T-helper 1 cell (primary cell): ENCODE measurements at regions not wholly inside any gene's neighbourhood (a gene's known extent, or its start where the extent isn't known, plus 50 kb on each side); places are given as distances from the start of the nearest gene placed in this dataset.

Experiments used
- DNase-seq, 5 donors: peaks; one replicate each; pipeline ENCODE4 v3.0.0-alpha.2; 2012 to 2020

- no peak for DNase-seq
These were observed 170.5 kb upstream of the FGGY start for GRCh38 chr1:59126366-59126765.

DNA sequence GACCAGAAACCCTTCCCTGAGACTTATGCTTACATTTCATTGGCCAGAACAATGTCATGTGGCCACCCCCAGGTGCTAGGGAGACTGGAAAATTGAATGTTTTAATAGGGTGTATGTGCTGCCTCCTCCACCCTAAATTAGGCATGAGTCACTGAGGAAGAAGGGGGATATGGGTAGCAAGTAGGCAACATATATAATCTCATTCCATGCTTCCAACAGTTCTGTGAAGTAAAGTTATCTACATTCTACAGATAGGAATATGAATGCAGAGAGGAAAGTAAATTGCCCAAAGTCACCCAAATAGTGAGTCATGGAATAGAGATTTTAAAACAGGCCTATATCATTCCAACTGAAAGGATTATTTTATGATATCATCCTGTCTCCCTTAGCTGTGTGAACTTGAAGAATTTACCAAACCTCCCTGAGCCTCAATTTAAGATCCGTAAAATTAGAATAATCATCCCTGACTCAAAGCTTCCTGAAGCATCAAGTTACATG, 168.6 kb upstream of the FGGY start:
- DNase-seq, result no peak

DNA sequence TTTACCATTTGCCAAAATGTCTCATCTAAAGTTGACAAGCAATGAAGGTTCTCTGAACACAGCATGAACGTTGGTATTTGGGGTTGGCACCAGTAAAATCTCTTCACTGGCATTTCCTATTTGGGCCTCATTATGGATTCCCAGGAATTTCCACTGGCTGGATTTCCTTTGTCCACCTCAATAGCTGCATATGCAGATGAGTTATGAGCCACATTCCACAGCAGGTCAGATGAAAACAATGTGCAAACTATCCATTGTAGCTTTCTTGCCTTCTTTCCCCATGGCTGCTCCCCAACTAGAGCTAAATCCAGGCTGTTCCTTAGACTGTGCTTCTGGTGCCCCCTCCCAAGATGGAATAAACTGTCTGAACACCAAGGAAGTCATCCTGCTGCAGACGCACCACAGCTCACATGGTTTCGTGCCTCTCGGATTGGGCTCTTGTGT, 168.1 kb upstream of the FGGY start:
- DNase-seq, result no peak

GRCh38 chr1:59132295-59132694, 164.6 kb upstream of the FGGY start:
- no peak for DNase-seq

DNA sequence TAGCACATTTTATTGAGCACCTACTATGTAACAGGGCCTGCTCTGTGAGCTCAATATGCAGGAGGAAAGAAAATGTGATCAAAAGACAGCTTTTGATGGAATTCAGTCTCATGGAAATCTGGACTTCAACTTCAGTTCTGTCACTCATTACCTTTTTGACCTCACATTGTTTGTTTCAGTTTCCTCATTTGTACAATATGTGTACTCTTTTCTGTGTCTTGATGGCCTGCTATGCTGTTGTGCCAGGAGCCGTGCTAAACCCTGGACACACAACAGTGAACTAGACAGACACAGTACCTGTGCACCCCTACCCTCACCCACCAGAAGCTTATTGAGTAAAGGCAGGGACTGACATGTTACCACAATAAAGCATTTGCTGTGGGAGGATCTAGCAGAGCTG, 162.9 kb upstream of the FGGY start:
- no peak for DNase-seq

DNA sequence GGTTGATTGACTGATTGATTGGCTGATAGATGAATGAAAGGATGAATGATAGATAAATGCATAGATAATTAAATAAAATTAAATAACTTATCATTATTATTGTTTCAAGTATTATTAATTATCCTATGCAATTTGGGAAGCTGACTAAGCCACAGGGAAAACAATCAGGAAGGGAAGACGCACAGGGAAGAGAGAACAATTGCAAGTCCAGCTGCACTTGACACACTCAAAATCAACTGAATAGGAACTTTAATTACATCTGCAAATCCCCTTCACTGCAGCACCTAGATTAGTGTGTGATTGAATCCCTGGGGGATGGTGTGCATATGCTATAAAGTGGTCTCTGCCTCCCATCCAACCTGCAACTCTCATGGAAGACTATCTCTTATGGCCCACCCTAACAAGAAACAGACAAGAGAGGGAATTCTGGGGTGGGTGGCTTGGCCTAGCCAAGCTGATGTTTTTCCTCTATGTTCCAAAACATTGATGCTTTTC, 161.1 kb upstream of the FGGY start:
- DNase-seq, result no peak

DNA sequence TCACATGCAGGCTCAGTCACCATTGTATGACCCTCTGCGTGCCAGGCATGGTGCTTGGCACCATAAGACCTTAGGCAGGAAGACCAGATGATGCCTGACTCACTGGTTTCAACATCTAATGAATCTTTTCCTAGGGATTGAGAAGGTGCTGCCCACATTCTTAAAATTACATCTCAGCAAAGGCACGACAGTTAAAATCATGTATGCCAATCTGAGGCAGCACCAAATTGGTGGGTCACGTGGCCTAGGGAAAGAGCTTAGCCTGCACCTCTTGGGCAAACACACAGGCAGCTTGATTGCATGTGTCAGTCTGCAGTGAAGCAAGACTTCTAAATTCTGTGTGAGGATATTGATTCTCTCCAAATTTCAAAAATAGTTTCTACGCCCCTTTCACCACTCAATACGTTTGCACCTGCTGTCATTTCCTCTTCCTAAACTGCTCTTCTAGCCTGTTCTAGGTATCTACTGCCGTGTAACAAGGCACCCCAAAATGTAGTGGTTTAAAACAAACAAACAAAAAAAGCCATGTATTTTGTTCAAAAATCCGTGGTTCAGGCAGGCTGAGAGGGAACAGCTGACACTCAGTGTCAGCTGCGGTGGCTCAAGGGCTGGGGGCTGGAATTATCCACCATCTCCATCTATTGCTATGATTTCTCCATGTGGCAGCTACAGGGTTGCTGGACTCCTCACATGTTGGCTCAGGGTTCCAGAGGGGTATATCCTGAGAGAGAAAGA, 160.2 kb upstream of the FGGY start:
- no peak for DNase-seq

GRCh38 chr1:59137276-59137615, 159.6 kb upstream of the FGGY start:
- DNase-seq, result no peak

DNA sequence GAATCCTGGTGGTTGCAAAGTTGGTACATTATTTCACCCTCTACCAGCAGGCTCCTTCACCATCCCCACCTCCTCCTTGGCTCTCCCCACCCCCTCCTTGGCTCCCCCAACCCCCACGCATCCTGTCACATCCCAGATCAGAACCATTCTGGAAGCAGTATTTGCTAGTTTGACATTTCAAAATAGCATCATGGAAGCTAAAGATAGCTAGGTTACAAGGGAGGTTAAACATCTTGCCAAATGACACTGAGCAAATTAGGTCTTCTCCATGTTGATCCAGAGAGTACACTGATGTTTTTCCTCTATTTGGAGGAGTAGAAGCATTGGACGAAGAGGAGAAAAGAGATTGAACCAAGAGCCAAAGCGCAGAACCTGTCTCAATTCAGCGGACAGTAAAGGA, 158.9 kb upstream of the FGGY start:
- DNase-seq, result no peak

DNA sequence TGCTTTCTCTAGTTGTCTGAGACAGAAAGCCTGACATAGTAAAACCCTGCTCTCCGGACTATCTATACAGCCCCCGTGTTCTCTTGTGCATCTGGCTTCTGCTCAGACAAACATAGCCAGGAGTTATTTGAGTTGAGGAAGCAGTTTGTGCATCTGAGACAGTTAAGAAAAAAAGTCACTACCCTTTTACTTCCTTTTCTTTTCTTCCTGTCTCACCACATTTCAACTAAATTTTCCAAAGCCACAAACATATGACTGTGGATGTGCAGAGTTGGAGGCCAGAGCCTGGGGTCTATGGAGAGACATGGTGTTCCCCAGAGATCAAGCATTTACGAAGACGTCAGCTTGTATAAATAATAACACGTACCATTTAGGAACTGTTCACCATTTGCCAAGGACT, 158.5 kb upstream of the FGGY start:
- no peak for DNase-seq

DNA sequence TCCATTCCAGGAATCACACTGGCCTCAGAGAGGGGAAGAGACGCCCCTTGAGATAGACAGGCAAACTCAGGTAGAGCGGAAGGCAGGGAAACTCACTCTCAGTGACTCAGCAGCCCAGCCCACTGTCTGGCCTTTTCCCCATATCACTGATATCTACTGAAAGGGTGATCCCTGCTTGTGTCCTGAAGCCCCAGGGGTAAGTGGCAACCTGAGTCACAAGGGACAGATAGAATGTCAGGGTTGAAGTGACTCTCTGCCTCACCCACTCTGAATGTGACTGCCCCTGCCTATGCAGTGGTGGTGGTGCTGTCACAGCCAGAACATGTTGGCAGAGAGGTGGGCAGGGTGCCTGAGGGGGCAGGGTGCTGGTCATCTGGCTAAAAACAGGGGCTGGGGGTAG, 157.5 kb upstream of the FGGY start:
- DNase-seq, result no peak

DNA sequence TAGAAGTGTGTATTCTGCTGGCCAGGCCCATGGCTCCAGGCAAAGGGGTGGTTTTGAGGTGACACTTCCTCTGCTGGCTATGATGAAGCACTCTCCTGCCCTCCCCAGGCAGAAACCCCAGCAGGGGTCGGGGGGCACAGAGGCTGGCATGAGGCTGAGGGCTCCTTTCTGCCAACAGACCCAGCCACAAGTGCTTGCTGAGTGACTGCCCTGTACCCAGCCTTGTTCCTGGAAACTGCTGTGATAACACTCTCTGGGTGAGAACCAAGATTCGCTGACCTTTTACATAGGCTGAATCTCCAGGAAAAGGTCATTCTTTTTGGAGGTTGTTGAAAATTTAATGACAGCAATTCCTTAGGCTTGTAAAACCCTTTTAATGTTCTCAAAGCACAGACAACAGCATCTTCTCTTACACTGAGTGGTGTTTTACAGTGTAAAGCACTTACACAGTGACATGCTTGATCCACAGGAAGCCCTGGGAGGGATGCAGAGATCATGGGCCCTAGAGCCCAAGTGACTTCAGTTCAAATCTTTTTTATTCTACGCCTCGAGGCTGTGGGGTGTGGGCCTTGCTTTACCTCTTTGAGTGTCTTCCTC, 155.5 kb upstream of the FGGY start:
- DNase-seq, result no peak

DNA sequence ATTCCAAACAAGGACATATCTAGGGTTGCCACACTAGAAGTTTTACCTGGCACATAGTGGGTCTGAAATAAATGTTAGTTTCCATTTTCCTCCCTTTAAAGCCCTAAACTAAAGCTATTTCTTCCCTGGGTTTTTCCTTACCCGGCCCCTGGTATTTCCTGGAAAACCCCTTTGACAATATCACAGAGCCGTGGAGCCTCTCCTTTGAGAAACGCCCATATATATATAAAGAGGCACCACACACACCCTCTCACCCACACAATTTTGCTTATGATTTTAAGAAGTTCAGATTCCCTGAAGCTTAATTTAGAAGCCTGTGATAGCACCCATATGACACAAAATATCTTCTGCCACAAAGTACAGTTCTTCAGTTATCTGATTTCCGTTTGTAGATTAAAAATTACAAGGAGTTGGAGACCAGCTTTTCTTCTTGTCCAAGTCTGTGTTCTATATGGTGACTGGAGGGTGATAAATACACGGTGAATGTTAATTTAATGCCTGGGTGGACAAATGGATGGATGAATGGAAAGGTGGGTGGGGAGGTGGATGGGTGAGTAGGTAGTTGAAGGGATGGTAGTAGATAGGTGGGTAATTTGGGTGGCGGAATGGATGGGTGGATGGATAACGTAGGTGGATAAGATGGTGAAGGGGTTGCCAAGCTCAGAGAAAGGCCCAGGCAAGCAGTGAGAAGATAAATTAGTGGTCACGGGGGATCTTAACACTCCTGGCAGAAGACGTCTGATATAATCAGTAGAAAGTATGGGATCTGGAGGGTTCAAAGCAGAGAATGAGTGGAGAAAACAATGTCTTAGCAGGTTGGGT, 154.4 kb upstream of the FGGY start:
- no peak for DNase-seq

DNA sequence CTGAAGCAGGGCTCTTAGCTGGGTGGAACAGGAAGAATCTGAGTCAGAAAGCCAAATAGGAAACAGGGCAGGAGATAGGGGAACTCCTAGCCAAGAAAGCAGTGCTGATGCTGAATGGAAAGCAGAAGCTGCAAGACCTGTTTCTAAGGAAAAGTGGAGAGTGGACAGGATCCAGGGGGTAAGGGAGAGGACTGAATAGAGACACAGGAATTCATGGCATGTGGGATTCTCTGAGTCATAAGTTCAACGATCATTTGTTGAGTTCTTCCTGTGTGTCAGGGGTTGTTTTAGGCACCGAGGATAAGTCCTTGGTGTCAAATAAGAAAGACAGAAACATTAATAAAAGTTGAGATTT, 153.8 kb upstream of the FGGY start:
- DNase-seq, result no peak

DNA sequence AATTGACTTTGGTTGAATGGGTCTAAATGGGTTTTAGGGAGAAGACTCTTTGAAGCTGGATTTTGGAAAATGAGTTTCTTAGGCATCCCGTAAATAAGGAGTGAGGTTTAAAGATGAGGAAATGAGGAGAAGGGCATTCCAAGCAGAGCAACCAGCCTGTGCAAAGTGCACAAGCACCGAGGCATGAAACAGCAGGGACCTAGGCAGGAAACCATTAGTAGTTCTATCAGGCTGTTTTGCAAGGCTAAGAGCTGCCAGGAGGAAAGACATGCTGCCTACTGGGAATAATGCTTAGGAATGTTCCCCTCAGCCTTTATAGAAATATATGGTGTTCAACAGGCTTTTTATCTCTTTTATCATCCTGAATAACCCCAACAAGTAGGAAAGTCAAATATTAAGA, 153.1 kb upstream of the FGGY start:
- DNase-seq, result no peak

GRCh38 chr1:59144959-59145358, 151.9 kb upstream of the FGGY start:
- no peak for DNase-seq

GRCh38 chr1:59146056-59146455, 150.8 kb upstream of the FGGY start:
- no peak for DNase-seq

DNA sequence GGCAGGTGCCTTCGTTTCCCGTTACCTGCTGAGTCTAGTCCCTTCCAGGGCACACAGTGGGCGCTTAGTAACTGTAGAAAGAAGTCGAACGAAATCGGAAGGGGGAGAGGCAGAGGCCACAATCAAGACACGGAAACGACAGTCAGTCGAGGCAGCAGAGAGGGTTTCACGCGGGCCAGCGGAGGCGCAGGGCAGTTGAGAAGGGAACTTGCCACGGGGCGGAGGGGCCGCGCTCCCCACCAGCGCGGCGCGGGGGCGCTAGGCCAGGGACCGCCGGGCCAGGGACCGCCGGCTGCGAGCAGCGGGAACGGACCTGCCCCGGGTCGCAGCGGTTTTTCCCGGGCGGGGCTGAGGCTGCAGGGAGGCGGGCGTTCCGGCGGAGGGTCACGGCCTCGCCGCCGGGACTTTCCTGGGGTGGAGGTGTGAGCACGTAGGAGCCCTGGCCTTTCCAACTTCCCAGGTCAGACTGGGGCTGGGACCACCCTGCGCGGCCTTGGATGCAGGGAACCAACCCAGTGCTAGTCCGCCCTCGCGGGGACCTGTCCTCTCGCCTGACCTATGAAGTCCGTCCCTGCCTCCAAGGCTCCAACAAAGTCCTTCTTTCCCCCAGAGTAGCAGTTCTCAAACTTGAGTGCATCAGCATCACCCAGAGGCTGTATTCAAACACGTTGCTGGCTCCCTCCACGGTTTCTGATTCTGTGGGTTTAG, 150.1 kb upstream of the FGGY start:
- peak; percentile 6 to 55 (median 18) for DNase-seq

- DNase-seq, result no peak
These were observed 147.5 kb upstream of the FGGY start for GRCh38 chr1:59149435-59149834.

- peak in 1 of 5 donors; percentile 72 for DNase-seq
These were observed 146.1 kb upstream of the FGGY start for GRCh38 chr1:59150577-59151386.

DNA sequence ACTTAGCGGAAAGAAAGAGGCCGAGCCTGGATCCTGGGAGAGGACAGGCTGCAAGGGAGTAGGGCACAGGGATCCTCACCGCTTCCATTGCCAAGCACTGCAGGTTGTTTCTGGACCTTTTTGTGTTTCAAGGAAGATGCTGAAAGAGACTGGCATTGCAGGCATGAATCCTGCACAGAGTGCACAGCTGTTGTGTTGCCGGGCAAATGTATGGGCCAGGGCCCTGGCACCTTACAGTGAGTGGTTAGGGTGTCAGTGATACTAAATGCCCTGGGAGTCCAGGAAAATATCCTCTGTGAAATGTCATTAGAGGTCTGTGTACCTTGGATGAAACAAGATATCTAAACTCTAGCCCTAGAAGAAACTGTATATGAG, 145.5 kb upstream of the FGGY start:
- DNase-seq, result no peak

DNA sequence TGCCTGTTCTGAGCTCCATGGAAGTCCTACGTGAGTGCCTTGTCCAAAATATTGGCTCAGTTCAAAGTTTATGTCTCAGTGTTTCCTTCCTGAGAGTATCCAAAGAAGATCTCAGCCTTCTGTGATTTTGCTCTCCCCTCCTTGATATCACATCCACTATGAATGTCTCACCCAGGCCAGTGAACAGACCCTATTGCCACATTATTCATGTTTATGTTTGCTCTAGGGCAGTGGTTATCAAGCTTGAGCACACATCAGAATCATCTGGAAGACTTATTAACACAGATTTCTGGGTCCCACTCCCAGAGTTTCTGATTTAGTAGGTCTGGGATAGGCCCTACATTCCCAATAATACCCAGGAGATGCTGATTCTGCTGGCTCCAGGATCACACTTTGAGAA, 145.0 kb upstream of the FGGY start:
- no peak for DNase-seq
